ENCODE measurements at regions not wholly inside any gene's neighbourhood (a gene's known extent, or its start where the extent isn't known, plus 50 kb on each side); places are given as distances from the start of the nearest gene placed in this dataset.

DNA sequence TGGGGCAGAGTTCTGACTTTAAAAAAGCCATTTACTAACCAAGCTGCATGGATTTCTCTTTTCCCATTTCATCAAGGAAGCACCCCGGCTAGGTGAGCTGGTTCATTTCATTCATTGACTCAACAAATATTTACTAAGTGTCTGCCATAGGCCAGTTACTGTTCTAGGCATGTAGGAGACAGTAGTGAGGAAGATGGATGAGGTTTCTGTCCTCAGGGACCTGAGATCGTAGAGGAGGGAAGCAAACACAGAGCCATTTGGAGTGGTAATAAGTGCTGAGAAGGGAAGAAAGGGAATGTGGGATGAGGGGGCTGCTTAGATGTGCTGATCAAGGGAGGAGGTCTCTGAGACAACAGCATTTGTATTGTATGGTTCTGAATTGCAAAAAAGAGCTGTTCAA is 120.4 kb downstream of the C9orf152 start:
- no peak for DNase-seq (ENCODE audit: low read depth)
- no peak overlapping the region for H3K4me3 ChIP-seq (ENCODE audit: control insufficient read depth, low read depth, low read length)
- TF ChIP-seq CTCF (conservative IDR thresholded peaks at IDR 0.05; ENCODE audit: control insufficient read depth, insufficient read depth, low read depth, low read length), result no peak

- peak; percentile 45 for DNase-seq (ENCODE audit: low read depth)
- no peak for TF ChIP-seq CTCF (conservative IDR thresholded peaks at IDR 0.05; ENCODE audit: control insufficient read depth, insufficient read depth, low read depth, low read length)
- no peak overlapping the region for H3K4me3 ChIP-seq (ENCODE audit: control insufficient read depth, low read depth, low read length)
These were observed 119.9 kb downstream of the C9orf152 start for GRCh38 chr9:110088099-110088498.

DNA sequence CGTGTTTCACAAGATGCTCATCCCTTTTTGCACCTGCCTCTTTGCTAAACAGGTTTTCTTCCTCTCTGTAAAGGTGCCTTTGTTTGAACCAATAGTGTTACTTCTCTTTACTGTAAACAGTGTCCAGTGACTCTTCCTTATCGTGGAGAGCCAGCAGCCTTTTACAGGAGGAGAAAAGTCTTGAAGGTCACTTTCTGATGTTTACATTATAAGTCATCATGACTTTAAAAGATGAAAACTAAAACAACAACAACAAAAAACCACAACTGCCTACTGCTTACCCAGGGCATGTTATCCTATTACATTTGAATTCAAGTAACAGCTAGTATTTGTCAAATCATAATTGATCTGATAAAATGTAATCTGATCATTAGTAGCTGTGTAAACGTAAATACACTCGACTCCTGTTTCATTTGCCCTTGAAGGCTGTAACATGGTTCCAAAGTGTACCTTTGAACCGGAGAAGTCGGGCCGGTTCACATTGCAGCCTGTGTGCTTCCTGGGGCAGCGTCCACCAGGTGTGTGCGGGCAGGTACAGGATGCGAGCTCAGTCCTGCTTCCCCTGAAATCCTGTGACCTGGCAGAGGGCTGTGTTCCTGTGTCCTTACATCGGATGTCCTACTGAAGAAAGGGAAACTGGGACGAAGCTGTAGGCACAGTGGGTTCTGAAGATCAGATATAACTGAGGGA is 118.1 kb downstream of the C9orf152 start:
- no peak for DNase-seq (ENCODE audit: low read depth)
- H3K4me3 ChIP-seq (ENCODE audit: control insufficient read depth, low read depth, low read length), result no peak overlapping the region
- no peak for TF ChIP-seq CTCF (conservative IDR thresholded peaks at IDR 0.05; ENCODE audit: control insufficient read depth, insufficient read depth, low read depth, low read length)

GRCh38 chr9:110092792-110093191 is 115.2 kb downstream of the C9orf152 start:
- TF ChIP-seq CTCF (conservative IDR thresholded peaks at IDR 0.05; ENCODE audit: control insufficient read depth, insufficient read depth, low read depth, low read length), result no peak
- no peak for DNase-seq (ENCODE audit: low read depth)
- no peak overlapping the region for H3K4me3 ChIP-seq (ENCODE audit: control insufficient read depth, low read depth, low read length)

- no peak for TF ChIP-seq CTCF (conservative IDR thresholded peaks at IDR 0.05; ENCODE audit: control insufficient read depth, insufficient read depth, low read depth, low read length)
- no peak overlapping the region for H3K4me3 ChIP-seq (ENCODE audit: control insufficient read depth, low read depth, low read length)
- no peak for DNase-seq (ENCODE audit: low read depth)
These were observed 114.5 kb downstream of the C9orf152 start for GRCh38 chr9:110093417-110093816.

DNA sequence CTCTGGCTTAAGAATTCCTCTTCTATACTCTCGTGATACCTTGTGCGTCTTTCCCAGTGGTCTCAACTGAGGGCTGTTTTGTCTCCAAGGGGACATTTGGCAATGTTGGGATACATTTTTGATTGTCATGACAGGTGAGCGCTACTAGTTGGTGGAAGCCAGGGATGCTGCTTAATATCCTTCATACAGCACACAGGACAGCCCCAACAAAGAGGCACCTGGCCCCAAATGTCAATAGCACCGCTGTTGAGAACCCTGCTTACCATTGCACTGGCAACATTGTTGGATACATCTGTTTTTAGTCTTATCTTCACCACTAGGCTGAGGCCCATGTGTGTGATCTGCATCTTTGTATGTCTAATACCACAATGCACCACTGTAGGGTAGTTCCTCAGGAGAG is 114.1 kb downstream of the C9orf152 start:
- TF ChIP-seq CTCF (conservative IDR thresholded peaks at IDR 0.05; ENCODE audit: control insufficient read depth, insufficient read depth, low read depth, low read length), result no peak
- H3K4me3 ChIP-seq (ENCODE audit: control insufficient read depth, low read depth, low read length), result no peak overlapping the region
- no peak for DNase-seq (ENCODE audit: low read depth)

- DNase-seq (ENCODE audit: low read depth), result peak; percentile 40
- no peak for TF ChIP-seq CTCF (conservative IDR thresholded peaks at IDR 0.05; ENCODE audit: control insufficient read depth, insufficient read depth, low read depth, low read length)
- no peak overlapping the region for H3K4me3 ChIP-seq (ENCODE audit: control insufficient read depth, low read depth, low read length)
These were observed 112.8 kb downstream of the C9orf152 start for GRCh38 chr9:110095161-110095595.
